ENCODE measurements at regions not wholly inside any gene's neighbourhood (a gene's known extent, or its start where the extent isn't known, plus 50 kb on each side); places are given as distances from the start of the nearest gene placed in this dataset.

DNA sequence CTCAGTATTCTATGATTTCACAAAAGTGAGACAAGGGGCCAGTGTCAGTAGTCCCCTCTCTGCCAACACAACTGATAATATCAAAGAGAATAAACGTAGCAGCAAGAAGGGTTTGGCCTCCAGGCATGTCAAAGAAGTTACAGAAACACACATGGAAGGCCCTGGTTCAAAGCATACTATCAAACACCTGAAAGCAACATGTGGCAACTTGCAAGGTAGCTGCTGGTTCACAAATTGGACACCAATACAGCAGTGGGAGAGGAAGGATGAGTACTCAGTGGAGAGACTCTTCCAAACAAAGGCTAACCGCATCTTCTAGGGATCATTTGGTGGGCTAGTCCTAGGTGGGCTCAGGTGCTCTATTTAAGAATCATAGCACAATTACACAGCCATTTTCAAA is 74.9 kb upstream of the MAOA start:
- no peak for DNase-seq (ENCODE audit: low read depth in 2 of 2)

- no peak for DNase-seq (ENCODE audit: low read depth in 2 of 2)
Measured at GRCh38 chrX:43581888-43582539, 74.1 kb upstream of the MAOA start.

DNA sequence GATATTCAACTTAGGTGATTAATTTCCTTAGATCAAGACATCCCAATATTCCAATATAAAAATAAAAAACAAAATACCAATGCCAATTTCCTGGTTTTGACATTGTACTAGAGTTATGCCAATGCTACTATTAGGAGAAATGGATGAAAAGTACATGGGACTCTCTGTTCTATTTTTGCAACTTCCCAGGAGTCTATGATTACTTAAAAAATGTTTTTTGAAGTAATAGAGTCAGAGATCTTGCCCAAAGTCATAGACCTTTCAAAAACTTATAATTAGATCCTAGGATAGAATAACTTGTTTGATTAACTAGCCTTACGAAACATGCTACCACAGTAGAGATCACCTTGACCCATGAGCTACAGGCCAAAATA is 73.6 kb upstream of the MAOA start:
- no peak for DNase-seq (ENCODE audit: low read depth in 2 of 2)

GRCh38 chrX:43585922-43586321 is 70.2 kb upstream of the MAOA start:
- DNase-seq (ENCODE audit: low read depth in 2 of 2) = no peak

GRCh38 chrX:43586830-43587229 is 69.3 kb upstream of the MAOA start:
- no peak for DNase-seq (ENCODE audit: low read depth in 2 of 2)

- DNase-seq (ENCODE audit: low read depth in 2 of 2) = no peak
Measured at GRCh38 chrX:43589735-43590134, 66.4 kb upstream of the MAOA start.

GRCh38 chrX:43590150-43590549 is 65.9 kb upstream of the MAOA start:
- DNase-seq (ENCODE audit: low read depth in 2 of 2) = no peak

DNA sequence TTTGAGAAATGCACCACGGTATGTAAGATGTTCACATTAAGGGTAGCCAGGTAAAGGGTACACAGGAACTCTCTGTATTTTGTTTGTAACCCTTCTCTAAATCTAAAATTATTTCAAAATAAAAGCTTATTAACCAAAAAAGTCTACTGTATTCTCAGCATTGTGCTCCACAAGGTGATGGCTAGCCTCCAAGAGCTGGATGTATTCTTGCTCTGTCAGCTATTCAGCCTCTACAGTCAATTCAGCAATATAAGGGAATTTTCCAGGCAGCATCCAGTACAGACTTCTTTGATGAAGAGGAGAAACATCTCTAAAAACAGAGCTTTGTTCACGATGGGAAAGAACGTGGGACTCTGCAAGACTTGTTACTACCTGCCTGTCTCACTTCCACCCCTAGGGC is 63.5 kb upstream of the MAOA start:
- DNase-seq (ENCODE audit: low read depth in 2 of 2) = no peak

- DNase-seq (ENCODE audit: low read depth in 2 of 2) = no peak
Measured at GRCh38 chrX:43595931-43596330, 60.2 kb upstream of the MAOA start.

- no peak for DNase-seq (ENCODE audit: low read depth in 2 of 2)
Measured at GRCh38 chrX:43604753-43605152, 51.3 kb upstream of the MAOA start.

GRCh38 chrX:43605351-43605750 is 50.7 kb upstream of the MAOA start:
- DNase-seq (ENCODE audit: low read depth in 2 of 2) = no peak
